GM23338 (cell line): ENCODE measurements at regions not wholly inside any gene's neighbourhood (a gene's known extent, or its start where the extent isn't known, plus 50 kb on each side); places are given as distances from the start of the nearest gene placed in this dataset.

Experiments
- ATAC-seq: fragments of 200-7000 bp; cut with Tn5 transposase; 3 replicates; pipeline ENCODE4 v1.9.1; 2020
- DNase-seq: peaks from one replicate; pipeline ENCODE4 v3.0.0-alpha.2; 2015; ENCODE audit warnings: low spot score
- H2AFZ ChIP-seq: fragments of 200-600 bp; sonication (generic); 2 replicates; pipeline ENCODE4 v1.8.0; 2016; ENCODE audit warnings: antibody characterized with exemption, mild to moderate bottlenecking, moderate library complexity
- H3F3A ChIP-seq: fragments of 200-600 bp; sonication (generic); replicated peaks from 2 replicates; pipeline ENCODE4 v1.8.0; 2017; ENCODE audit warnings: antibody characterized with exemption, mixed run types, low read depth
- H3K27ac ChIP-seq: fragments of 200-600 bp; sonication (generic); 2 replicates; pipeline ENCODE4 v1.6.1; 2016; ENCODE audit warnings: low read depth
- H3K27me3 ChIP-seq: fragments of 200-600 bp; sonication (generic); 2 replicates; pipeline ENCODE4 v1.8.0; 2016; ENCODE audit warnings: mild to moderate bottlenecking, mixed run types, moderate library complexity; ENCODE audit not compliant: insufficient read depth
- H3K36me3 ChIP-seq: fragments of 200-600 bp; sonication (generic); 2 replicates; pipeline ENCODE4 v1.8.0; 2016; ENCODE audit warnings: mild to moderate bottlenecking; ENCODE audit not compliant: insufficient read depth
- H3K4me1 ChIP-seq: fragments of 200-600 bp; sonication (generic); 2 replicates; pipeline ENCODE4 v1.8.0; 2016; ENCODE audit warnings: mild to moderate bottlenecking, moderate library complexity; ENCODE audit not compliant: insufficient read depth
- H3K4me2 ChIP-seq: fragments of 200-600 bp; sonication (generic); 2 replicates; pipeline ENCODE4 v1.7.1; 2017; ENCODE audit warnings: mixed run types
- H3K4me3 ChIP-seq: fragments of 200-600 bp; sonication (generic); 2 replicates; pipeline ENCODE4 v1.6.1; 2016; ENCODE audit warnings: mixed run types
- H3K79me2 ChIP-seq: fragments of 200-600 bp; sonication (generic); replicated peaks from 2 replicates; pipeline ENCODE4 v1.8.0; 2017; ENCODE audit warnings: mild to moderate bottlenecking; ENCODE audit not compliant: insufficient read depth
- H3K9me2 ChIP-seq: fragments of 200-600 bp; sonication (generic); 2 replicates; pipeline ENCODE4 v1.8.0; 2017; ENCODE audit not compliant: insufficient read depth
- H4K20me1 ChIP-seq: fragments of 200-600 bp; sonication (generic); replicated peaks from 2 replicates; pipeline ENCODE4 v1.8.0; 2017; ENCODE audit warnings: mild to moderate bottlenecking; ENCODE audit not compliant: insufficient read depth
- H3K27ac Mint-ChIP-seq: 2 replicates; pipeline ENCODE4 v1.8.0; 2020; ENCODE audit warnings: inconsistent platforms, mild to moderate bottlenecking, moderate library complexity, mixed read lengths
- H3K27me3 Mint-ChIP-seq: 3 replicates; pipeline ENCODE4 v1.8.0; 2022; ENCODE audit warnings: low read depth, mild to moderate bottlenecking, moderate library complexity, mixed read lengths, inconsistent platforms; ENCODE audit not compliant: insufficient read depth, poor library complexity
- H3K36me3 Mint-ChIP-seq: 3 replicates; pipeline ENCODE4 v1.8.0; 2021; ENCODE audit warnings: low read depth, mild to moderate bottlenecking, inconsistent platforms, moderate library complexity, mixed read lengths
- H3K4me1 Mint-ChIP-seq: 3 replicates; pipeline ENCODE4 v1.8.0; 2020; ENCODE audit warnings: mild to moderate bottlenecking, inconsistent platforms, mixed read lengths
- H3K4me3 Mint-ChIP-seq: 3 replicates; pipeline ENCODE4 v1.8.0; 2021; ENCODE audit warnings: moderate library complexity, mild to moderate bottlenecking, inconsistent platforms, mixed read lengths
- H3K9me3 Mint-ChIP-seq: 3 replicates; pipeline ENCODE4 v1.8.0; 2020; ENCODE audit warnings: moderate library complexity, mild to moderate bottlenecking, inconsistent platforms, mixed read lengths
- CREB1 ChIP-seq: fragments of 250-450 bp; sonication (Bioruptor Pico); IDR thresholded peaks from 2 replicates; pipeline ENCODE4 v1.5.0; 2020; ENCODE audit warnings: low read depth, mild to moderate bottlenecking, moderate library complexity
- EZH2 ChIP-seq: fragments of 200-600 bp; sonication (generic); IDR thresholded peaks from one replicate; pipeline ENCODE4 v1.8.0; 2017; ENCODE audit warnings: antibody characterized with exemption, mild to moderate bottlenecking, low read depth; ENCODE audit not compliant: unreplicated experiment
- NANOG ChIP-seq: IDR thresholded peaks from 2 replicates; pipeline ENCODE4 v1.6.1; 2016; ENCODE audit warnings: antibody characterized with exemption, borderline replicate concordance
- ZNF114 ChIP-seq: fragments of 250-450 bp; sonication (Bioruptor Pico); IDR thresholded peaks from 2 replicates; pipeline ENCODE4 v1.5.0; 2020; ENCODE audit warnings: mild to moderate bottlenecking, moderate library complexity
- TF ChIP-seq, protein P1 (sequence below): IDR thresholded peaks from 2 replicates; pipeline ENCODE4 v1.6.1; 2016; ENCODE audit warnings: antibody characterized with exemption
- TF ChIP-seq, protein P2 (sequence below): fragments of 250-450 bp; sonication (Bioruptor Pico); IDR thresholded peaks from 2 replicates; pipeline ENCODE4 v1.5.0; 2020; ENCODE audit warnings: mild to moderate bottlenecking, moderate library complexity

DNA sequence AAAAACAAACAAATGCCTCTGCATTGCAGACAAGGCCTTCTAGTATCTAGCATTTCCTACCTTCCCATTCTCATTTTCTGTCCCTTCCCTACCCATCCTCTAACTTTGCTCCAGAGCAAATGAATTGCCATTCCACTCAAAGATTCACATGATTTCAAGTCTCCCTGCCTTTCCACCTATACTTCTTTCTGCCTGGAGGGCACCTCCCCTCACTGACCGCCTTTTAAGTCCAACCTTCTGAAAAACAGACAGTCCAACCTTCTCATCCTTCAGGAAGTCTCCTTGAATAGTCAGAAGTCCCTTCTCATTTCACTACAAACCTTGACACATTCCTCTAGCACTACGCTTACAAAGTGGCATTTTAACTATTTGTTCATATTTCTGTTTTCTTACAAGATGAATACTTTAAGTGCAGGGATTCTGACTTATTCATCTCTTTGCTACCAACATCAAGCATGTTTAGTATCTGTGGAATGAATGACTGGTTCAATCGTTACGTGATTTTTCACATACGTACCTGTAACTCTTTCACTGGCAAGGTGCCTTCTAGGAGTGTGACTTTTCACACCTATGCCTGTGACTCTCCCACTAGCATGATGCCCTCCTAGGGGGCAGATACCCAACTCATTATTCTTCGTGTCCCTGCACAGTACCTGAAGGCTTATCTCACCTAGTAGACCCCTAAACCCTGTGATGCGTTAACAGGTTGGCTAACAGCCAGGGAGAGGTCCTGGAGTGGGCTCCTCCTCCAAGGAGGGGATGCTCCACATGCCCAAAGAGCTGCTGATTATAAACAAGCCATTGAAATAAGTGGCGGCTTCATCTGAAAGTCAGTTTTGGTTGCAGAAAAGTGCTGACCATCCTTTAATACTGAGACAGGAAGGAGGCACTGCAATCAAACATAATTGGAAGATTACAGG lies 356.2 kb downstream of the MYCN start:
- no peak overlapping the region for H3K4me2 ChIP-seq
- Mint-ChIP-seq H3K4me1 (no peaks in the 10 kb centered on the region; the same call in 1 of the 3 replicates), H3K9me3 (peaks cover 6% of the 10 kb centered on the region; the same call in 2 of the 3 replicates), H3K27me3 (no peaks in the 10 kb centered on the region), H3K27ac (no peak overlapping the region), H3K36me3 (no peaks in the 10 kb centered on the region), H3K4me3 (no peak overlapping the region)
- no peak overlapping the region for H3K4me3 ChIP-seq
- H3K27me3 ChIP-seq = no peaks in the 10 kb centered on the region
- no peaks in the 10 kb centered on the region for H3K36me3 ChIP-seq
- ATAC-seq (no peak), DNase-seq (no peak)
- TF ChIP-seq NANOG (no peak), EZH2 (no peak), ZNF114 (CRISPR knock-in tag) (no peak), CREB1 (CRISPR knock-in tag) (no peak)
- TF ChIP-seq, protein P1, sequence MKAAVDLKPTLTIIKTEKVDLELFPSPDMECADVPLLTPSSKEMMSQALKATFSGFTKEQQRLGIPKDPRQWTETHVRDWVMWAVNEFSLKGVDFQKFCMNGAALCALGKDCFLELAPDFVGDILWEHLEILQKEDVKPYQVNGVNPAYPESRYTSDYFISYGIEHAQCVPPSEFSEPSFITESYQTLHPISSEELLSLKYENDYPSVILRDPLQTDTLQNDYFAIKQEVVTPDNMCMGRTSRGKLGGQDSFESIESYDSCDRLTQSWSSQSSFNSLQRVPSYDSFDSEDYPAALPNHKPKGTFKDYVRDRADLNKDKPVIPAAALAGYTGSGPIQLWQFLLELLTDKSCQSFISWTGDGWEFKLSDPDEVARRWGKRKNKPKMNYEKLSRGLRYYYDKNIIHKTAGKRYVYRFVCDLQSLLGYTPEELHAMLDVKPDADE = no peak
- TF ChIP-seq, protein P2, sequence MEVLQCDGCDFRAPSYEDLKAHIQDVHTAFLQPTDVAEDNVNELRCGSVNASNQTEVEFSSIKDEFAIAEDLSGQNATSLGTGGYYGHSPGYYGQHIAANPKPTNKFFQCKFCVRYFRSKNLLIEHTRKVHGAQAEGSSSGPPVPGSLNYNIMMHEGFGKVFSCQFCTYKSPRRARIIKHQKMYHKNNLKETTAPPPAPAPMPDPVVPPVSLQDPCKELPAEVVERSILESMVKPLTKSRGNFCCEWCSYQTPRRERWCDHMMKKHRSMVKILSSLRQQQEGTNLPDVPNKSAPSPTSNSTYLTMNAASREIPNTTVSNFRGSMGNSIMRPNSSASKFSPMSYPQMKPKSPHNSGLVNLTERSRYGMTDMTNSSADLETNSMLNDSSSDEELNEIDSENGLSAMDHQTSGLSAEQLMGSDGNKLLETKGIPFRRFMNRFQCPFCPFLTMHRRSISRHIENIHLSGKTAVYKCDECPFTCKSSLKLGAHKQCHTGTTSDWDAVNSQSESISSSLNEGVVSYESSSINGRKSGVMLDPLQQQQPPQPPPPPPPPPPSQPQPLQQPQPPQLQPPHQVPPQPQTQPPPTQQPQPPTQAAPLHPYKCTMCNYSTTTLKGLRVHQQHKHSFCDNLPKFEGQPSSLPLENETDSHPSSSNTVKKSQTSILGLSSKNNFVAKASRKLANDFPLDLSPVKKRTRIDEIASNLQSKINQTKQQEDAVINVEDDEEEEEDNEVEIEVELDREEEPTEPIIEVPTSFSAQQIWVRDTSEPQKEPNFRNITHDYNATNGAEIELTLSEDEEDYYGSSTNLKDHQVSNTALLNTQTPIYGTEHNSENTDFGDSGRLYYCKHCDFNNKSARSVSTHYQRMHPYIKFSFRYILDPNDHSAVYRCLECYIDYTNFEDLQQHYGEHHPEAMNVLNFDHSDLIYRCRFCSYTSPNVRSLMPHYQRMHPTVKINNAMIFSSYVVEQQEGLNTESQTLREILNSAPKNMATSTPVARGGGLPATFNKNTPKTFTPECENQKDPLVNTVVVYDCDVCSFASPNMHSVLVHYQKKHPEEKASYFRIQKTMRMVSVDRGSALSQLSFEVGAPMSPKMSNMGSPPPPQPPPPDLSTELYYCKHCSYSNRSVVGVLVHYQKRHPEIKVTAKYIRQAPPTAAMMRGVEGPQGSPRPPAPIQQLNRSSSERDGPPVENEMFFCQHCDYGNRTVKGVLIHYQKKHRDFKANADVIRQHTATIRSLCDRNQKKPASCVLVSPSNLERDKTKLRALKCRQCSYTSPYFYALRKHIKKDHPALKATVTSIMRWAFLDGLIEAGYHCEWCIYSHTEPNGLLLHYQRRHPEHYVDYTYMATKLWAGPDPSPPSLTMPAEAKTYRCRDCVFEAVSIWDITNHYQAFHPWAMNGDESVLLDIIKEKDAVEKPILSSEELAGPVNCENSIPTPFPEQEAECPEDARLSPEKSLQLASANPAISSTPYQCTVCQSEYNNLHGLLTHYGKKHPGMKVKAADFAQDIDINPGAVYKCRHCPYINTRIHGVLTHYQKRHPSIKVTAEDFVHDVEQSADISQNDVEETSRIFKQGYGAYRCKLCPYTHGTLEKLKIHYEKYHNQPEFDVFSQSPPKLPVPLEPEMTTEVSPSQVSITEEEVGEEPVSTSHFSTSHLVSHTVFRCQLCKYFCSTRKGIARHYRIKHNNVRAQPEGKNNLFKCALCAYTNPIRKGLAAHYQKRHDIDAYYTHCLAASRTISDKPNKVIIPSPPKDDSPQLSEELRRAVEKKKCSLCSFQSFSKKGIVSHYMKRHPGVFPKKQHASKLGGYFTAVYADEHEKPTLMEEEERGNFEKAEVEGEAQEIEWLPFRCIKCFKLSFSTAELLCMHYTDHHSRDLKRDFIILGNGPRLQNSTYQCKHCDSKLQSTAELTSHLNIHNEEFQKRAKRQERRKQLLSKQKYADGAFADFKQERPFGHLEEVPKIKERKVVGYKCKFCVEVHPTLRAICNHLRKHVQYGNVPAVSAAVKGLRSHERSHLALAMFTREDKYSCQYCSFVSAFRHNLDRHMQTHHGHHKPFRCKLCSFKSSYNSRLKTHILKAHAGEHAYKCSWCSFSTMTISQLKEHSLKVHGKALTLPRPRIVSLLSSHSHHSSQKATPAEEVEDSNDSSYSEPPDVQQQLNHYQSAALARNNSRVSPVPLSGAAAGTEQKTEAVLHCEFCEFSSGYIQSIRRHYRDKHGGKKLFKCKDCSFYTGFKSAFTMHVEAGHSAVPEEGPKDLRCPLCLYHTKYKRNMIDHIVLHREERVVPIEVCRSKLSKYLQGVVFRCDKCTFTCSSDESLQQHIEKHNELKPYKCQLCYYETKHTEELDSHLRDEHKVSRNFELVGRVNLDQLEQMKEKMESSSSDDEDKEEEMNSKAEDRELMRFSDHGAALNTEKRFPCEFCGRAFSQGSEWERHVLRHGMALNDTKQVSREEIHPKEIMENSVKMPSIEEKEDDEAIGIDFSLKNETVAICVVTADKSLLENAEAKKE (CRISPR knock-in tag) = no peak
- H3K79me2 ChIP-seq = no peaks in the 10 kb centered on the region
- no peak overlapping the region for H2AFZ ChIP-seq
- no peaks in the 10 kb centered on the region for H3F3A ChIP-seq
- peaks cover 4% of the 10 kb centered on the region; the same call in 1 of the 2 replicates for H3K9me2 ChIP-seq
- no peaks in the 10 kb centered on the region for H3K4me1 ChIP-seq
- H3K27ac ChIP-seq = no peak overlapping the region
- H4K20me1 ChIP-seq = no peaks in the 10 kb centered on the region
